GM23338 (cell line): ENCODE measurements at regions not wholly inside any gene's neighbourhood (a gene's known extent, or its start where the extent isn't known, plus 50 kb on each side); places are given as distances from the start of the nearest gene placed in this dataset.

Experiments
- ATAC-seq: fragments of 200-7000 bp; cut with Tn5 transposase; 3 replicates; pipeline ENCODE4 v1.9.1; 2020
- DNase-seq: peaks from one replicate; pipeline ENCODE4 v3.0.0-alpha.2; 2015; ENCODE audit warnings: low spot score
- H2AFZ ChIP-seq: fragments of 200-600 bp; sonication (generic); 2 replicates; pipeline ENCODE4 v1.8.0; 2016; ENCODE audit warnings: antibody characterized with exemption, mild to moderate bottlenecking, moderate library complexity
- H3F3A ChIP-seq: fragments of 200-600 bp; sonication (generic); replicated peaks from 2 replicates; pipeline ENCODE4 v1.8.0; 2017; ENCODE audit warnings: antibody characterized with exemption, mixed run types, low read depth
- H3K27ac ChIP-seq: fragments of 200-600 bp; sonication (generic); 2 replicates; pipeline ENCODE4 v1.6.1; 2016; ENCODE audit warnings: low read depth
- H3K27me3 ChIP-seq: fragments of 200-600 bp; sonication (generic); 2 replicates; pipeline ENCODE4 v1.8.0; 2016; ENCODE audit warnings: mild to moderate bottlenecking, mixed run types, moderate library complexity; ENCODE audit not compliant: insufficient read depth
- H3K36me3 ChIP-seq: fragments of 200-600 bp; sonication (generic); 2 replicates; pipeline ENCODE4 v1.8.0; 2016; ENCODE audit warnings: mild to moderate bottlenecking; ENCODE audit not compliant: insufficient read depth
- H3K4me1 ChIP-seq: fragments of 200-600 bp; sonication (generic); 2 replicates; pipeline ENCODE4 v1.8.0; 2016; ENCODE audit warnings: mild to moderate bottlenecking, moderate library complexity; ENCODE audit not compliant: insufficient read depth
- H3K4me2 ChIP-seq: fragments of 200-600 bp; sonication (generic); 2 replicates; pipeline ENCODE4 v1.7.1; 2017; ENCODE audit warnings: mixed run types
- H3K4me3 ChIP-seq: fragments of 200-600 bp; sonication (generic); 2 replicates; pipeline ENCODE4 v1.6.1; 2016; ENCODE audit warnings: mixed run types
- H3K79me2 ChIP-seq: fragments of 200-600 bp; sonication (generic); replicated peaks from 2 replicates; pipeline ENCODE4 v1.8.0; 2017; ENCODE audit warnings: mild to moderate bottlenecking; ENCODE audit not compliant: insufficient read depth
- H3K9me2 ChIP-seq: fragments of 200-600 bp; sonication (generic); 2 replicates; pipeline ENCODE4 v1.8.0; 2017; ENCODE audit not compliant: insufficient read depth
- H4K20me1 ChIP-seq: fragments of 200-600 bp; sonication (generic); replicated peaks from 2 replicates; pipeline ENCODE4 v1.8.0; 2017; ENCODE audit warnings: mild to moderate bottlenecking; ENCODE audit not compliant: insufficient read depth
- H3K27ac Mint-ChIP-seq: 2 replicates; pipeline ENCODE4 v1.8.0; 2020; ENCODE audit warnings: inconsistent platforms, mild to moderate bottlenecking, moderate library complexity, mixed read lengths
- H3K27me3 Mint-ChIP-seq: 3 replicates; pipeline ENCODE4 v1.8.0; 2022; ENCODE audit warnings: low read depth, mild to moderate bottlenecking, moderate library complexity, mixed read lengths, inconsistent platforms; ENCODE audit not compliant: insufficient read depth, poor library complexity
- H3K36me3 Mint-ChIP-seq: 3 replicates; pipeline ENCODE4 v1.8.0; 2021; ENCODE audit warnings: low read depth, mild to moderate bottlenecking, inconsistent platforms, moderate library complexity, mixed read lengths
- H3K4me1 Mint-ChIP-seq: 3 replicates; pipeline ENCODE4 v1.8.0; 2020; ENCODE audit warnings: mild to moderate bottlenecking, inconsistent platforms, mixed read lengths
- H3K4me3 Mint-ChIP-seq: 3 replicates; pipeline ENCODE4 v1.8.0; 2021; ENCODE audit warnings: moderate library complexity, mild to moderate bottlenecking, inconsistent platforms, mixed read lengths
- H3K9me3 Mint-ChIP-seq: 3 replicates; pipeline ENCODE4 v1.8.0; 2020; ENCODE audit warnings: moderate library complexity, mild to moderate bottlenecking, inconsistent platforms, mixed read lengths
- CREB1 ChIP-seq: fragments of 250-450 bp; sonication (Bioruptor Pico); IDR thresholded peaks from 2 replicates; pipeline ENCODE4 v1.5.0; 2020; ENCODE audit warnings: low read depth, mild to moderate bottlenecking, moderate library complexity
- EZH2 ChIP-seq: fragments of 200-600 bp; sonication (generic); IDR thresholded peaks from one replicate; pipeline ENCODE4 v1.8.0; 2017; ENCODE audit warnings: antibody characterized with exemption, mild to moderate bottlenecking, low read depth; ENCODE audit not compliant: unreplicated experiment
- EZH2phosphoT487 ChIP-seq: fragments of 200-600 bp; sonication (generic); IDR thresholded peaks from one replicate; pipeline ENCODE4 v1.8.1; 2018; ENCODE audit warnings: antibody characterized with exemption; ENCODE audit not compliant: unreplicated experiment
- JUNB ChIP-seq: IDR thresholded peaks from one replicate; pipeline ENCODE4 v1.6.1; 2016; ENCODE audit warnings: antibody characterized with exemption; ENCODE audit not compliant: unreplicated experiment
- NANOG ChIP-seq: IDR thresholded peaks from 2 replicates; pipeline ENCODE4 v1.6.1; 2016; ENCODE audit warnings: antibody characterized with exemption, borderline replicate concordance
- POLR2AphosphoS5 ChIP-seq: IDR thresholded peaks from 2 replicates; pipeline ENCODE4 v1.6.1; 2016; ENCODE audit warnings: antibody characterized with exemption, low read depth
- STAT1 ChIP-seq: IDR thresholded peaks from one replicate; pipeline ENCODE4 v1.6.1; 2016; ENCODE audit warnings: antibody characterized with exemption; ENCODE audit not compliant: unreplicated experiment
- ZNF114 ChIP-seq: fragments of 250-450 bp; sonication (Bioruptor Pico); IDR thresholded peaks from 2 replicates; pipeline ENCODE4 v1.5.0; 2020; ENCODE audit warnings: mild to moderate bottlenecking, moderate library complexity
- ZNF331 ChIP-seq: fragments of 250-450 bp; sonication (Bioruptor Pico); IDR thresholded peaks from 2 replicates; pipeline ENCODE4 v1.5.0; 2020; ENCODE audit warnings: low read depth, mild to moderate bottlenecking, moderate library complexity
- TF ChIP-seq, protein P1 (sequence below): IDR thresholded peaks from one replicate; pipeline ENCODE4 v1.6.1; 2018; ENCODE audit warnings: antibody characterized with exemption; ENCODE audit not compliant: unreplicated experiment
- TF ChIP-seq, protein P2 (sequence below): IDR thresholded peaks from 2 replicates; pipeline ENCODE4 v1.6.1; 2016; ENCODE audit warnings: antibody characterized with exemption
- TF ChIP-seq, protein P3 (sequence below), 2 experiments: fragments of 200-600 bp in 1 of 2; sonication (generic) in 1 of 2; conservative IDR thresholded peaks; 2 replicates each; pipeline versions ENCODE4 v1.5.1 to v1.6.1; 2016 to 2017; ENCODE audit warnings: antibody characterized with exemption in 2 of 2, low read depth in 2 of 2, mild to moderate bottlenecking in 2 of 2, moderate library complexity in 1 of 2
- TF ChIP-seq, protein P4 (sequence below): fragments of 250-450 bp; sonication (Bioruptor Pico); IDR thresholded peaks from 2 replicates; pipeline ENCODE4 v1.5.0; 2020; ENCODE audit warnings: mild to moderate bottlenecking, moderate library complexity

DNA sequence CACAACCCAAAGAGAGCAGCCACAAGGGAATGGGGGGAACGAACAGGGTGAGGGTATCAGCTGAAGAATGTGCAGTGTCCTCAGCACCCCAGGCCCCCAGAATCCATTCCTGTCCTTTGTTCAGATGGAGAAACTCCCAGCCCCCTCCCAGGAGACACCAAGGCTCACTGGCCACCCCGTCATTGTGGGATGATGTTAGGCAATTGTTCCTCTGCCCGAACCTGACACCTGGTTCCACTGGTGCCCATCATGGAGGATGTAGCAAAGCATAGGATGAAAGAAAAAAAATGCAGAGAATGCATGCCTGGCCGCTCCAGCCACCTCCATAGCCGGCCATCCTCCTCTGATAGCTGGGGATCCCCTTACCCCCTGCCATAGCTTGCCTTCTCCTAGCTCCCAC lies 197.3 kb upstream of the TWIST2 start:
- no peaks in the 10 kb centered on the region for H4K20me1 ChIP-seq
- H3K4me3 ChIP-seq, result no peak overlapping the region
- Mint-ChIP-seq H3K27ac (no peak overlapping the region), H3K9me3 (peaks cover 5% of the 10 kb centered on the region), H3K4me3 (no peak overlapping the region), H3K36me3 (no peaks in the 10 kb centered on the region; the same call in 2 of the 3 replicates), H3K27me3 (peaks cover 4% of the 10 kb centered on the region), H3K4me1 (peaks cover 14% of the 10 kb centered on the region)
- no peaks in the 10 kb centered on the region for H3K9me2 ChIP-seq
- H3K27ac ChIP-seq, result no peak overlapping the region
- TF ChIP-seq ZNF114 (CRISPR knock-in tag) (no peak), POLR2AphosphoS5 (no peak), EZH2 (no peak), STAT1 (no peak), JUNB (no peak), ZNF331 (no peak), EZH2phosphoT487 (no peak), CREB1 (CRISPR knock-in tag) (no peak), NANOG (no peak)
- TF ChIP-seq, protein P1, sequence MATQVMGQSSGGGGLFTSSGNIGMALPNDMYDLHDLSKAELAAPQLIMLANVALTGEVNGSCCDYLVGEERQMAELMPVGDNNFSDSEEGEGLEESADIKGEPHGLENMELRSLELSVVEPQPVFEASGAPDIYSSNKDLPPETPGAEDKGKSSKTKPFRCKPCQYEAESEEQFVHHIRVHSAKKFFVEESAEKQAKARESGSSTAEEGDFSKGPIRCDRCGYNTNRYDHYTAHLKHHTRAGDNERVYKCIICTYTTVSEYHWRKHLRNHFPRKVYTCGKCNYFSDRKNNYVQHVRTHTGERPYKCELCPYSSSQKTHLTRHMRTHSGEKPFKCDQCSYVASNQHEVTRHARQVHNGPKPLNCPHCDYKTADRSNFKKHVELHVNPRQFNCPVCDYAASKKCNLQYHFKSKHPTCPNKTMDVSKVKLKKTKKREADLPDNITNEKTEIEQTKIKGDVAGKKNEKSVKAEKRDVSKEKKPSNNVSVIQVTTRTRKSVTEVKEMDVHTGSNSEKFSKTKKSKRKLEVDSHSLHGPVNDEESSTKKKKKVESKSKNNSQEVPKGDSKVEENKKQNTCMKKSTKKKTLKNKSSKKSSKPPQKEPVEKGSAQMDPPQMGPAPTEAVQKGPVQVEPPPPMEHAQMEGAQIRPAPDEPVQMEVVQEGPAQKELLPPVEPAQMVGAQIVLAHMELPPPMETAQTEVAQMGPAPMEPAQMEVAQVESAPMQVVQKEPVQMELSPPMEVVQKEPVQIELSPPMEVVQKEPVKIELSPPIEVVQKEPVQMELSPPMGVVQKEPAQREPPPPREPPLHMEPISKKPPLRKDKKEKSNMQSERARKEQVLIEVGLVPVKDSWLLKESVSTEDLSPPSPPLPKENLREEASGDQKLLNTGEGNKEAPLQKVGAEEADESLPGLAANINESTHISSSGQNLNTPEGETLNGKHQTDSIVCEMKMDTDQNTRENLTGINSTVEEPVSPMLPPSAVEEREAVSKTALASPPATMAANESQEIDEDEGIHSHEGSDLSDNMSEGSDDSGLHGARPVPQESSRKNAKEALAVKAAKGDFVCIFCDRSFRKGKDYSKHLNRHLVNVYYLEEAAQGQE, result no peak
- TF ChIP-seq, protein P2, sequence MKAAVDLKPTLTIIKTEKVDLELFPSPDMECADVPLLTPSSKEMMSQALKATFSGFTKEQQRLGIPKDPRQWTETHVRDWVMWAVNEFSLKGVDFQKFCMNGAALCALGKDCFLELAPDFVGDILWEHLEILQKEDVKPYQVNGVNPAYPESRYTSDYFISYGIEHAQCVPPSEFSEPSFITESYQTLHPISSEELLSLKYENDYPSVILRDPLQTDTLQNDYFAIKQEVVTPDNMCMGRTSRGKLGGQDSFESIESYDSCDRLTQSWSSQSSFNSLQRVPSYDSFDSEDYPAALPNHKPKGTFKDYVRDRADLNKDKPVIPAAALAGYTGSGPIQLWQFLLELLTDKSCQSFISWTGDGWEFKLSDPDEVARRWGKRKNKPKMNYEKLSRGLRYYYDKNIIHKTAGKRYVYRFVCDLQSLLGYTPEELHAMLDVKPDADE, result no peak
- TF ChIP-seq, protein P3, sequence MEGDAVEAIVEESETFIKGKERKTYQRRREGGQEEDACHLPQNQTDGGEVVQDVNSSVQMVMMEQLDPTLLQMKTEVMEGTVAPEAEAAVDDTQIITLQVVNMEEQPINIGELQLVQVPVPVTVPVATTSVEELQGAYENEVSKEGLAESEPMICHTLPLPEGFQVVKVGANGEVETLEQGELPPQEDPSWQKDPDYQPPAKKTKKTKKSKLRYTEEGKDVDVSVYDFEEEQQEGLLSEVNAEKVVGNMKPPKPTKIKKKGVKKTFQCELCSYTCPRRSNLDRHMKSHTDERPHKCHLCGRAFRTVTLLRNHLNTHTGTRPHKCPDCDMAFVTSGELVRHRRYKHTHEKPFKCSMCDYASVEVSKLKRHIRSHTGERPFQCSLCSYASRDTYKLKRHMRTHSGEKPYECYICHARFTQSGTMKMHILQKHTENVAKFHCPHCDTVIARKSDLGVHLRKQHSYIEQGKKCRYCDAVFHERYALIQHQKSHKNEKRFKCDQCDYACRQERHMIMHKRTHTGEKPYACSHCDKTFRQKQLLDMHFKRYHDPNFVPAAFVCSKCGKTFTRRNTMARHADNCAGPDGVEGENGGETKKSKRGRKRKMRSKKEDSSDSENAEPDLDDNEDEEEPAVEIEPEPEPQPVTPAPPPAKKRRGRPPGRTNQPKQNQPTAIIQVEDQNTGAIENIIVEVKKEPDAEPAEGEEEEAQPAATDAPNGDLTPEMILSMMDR (conservative IDR thresholded peaks at IDR 0.05; ENCODE audit: low read depth in 2 of 2), result no peak
- TF ChIP-seq, protein P4, sequence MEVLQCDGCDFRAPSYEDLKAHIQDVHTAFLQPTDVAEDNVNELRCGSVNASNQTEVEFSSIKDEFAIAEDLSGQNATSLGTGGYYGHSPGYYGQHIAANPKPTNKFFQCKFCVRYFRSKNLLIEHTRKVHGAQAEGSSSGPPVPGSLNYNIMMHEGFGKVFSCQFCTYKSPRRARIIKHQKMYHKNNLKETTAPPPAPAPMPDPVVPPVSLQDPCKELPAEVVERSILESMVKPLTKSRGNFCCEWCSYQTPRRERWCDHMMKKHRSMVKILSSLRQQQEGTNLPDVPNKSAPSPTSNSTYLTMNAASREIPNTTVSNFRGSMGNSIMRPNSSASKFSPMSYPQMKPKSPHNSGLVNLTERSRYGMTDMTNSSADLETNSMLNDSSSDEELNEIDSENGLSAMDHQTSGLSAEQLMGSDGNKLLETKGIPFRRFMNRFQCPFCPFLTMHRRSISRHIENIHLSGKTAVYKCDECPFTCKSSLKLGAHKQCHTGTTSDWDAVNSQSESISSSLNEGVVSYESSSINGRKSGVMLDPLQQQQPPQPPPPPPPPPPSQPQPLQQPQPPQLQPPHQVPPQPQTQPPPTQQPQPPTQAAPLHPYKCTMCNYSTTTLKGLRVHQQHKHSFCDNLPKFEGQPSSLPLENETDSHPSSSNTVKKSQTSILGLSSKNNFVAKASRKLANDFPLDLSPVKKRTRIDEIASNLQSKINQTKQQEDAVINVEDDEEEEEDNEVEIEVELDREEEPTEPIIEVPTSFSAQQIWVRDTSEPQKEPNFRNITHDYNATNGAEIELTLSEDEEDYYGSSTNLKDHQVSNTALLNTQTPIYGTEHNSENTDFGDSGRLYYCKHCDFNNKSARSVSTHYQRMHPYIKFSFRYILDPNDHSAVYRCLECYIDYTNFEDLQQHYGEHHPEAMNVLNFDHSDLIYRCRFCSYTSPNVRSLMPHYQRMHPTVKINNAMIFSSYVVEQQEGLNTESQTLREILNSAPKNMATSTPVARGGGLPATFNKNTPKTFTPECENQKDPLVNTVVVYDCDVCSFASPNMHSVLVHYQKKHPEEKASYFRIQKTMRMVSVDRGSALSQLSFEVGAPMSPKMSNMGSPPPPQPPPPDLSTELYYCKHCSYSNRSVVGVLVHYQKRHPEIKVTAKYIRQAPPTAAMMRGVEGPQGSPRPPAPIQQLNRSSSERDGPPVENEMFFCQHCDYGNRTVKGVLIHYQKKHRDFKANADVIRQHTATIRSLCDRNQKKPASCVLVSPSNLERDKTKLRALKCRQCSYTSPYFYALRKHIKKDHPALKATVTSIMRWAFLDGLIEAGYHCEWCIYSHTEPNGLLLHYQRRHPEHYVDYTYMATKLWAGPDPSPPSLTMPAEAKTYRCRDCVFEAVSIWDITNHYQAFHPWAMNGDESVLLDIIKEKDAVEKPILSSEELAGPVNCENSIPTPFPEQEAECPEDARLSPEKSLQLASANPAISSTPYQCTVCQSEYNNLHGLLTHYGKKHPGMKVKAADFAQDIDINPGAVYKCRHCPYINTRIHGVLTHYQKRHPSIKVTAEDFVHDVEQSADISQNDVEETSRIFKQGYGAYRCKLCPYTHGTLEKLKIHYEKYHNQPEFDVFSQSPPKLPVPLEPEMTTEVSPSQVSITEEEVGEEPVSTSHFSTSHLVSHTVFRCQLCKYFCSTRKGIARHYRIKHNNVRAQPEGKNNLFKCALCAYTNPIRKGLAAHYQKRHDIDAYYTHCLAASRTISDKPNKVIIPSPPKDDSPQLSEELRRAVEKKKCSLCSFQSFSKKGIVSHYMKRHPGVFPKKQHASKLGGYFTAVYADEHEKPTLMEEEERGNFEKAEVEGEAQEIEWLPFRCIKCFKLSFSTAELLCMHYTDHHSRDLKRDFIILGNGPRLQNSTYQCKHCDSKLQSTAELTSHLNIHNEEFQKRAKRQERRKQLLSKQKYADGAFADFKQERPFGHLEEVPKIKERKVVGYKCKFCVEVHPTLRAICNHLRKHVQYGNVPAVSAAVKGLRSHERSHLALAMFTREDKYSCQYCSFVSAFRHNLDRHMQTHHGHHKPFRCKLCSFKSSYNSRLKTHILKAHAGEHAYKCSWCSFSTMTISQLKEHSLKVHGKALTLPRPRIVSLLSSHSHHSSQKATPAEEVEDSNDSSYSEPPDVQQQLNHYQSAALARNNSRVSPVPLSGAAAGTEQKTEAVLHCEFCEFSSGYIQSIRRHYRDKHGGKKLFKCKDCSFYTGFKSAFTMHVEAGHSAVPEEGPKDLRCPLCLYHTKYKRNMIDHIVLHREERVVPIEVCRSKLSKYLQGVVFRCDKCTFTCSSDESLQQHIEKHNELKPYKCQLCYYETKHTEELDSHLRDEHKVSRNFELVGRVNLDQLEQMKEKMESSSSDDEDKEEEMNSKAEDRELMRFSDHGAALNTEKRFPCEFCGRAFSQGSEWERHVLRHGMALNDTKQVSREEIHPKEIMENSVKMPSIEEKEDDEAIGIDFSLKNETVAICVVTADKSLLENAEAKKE (CRISPR knock-in tag), result no peak
- no peak overlapping the region for H2AFZ ChIP-seq
- ATAC-seq, result no peak
- H3K4me2 ChIP-seq, result no peak overlapping the region
- no peaks in the 10 kb centered on the region for H3K4me1 ChIP-seq
- DNase-seq, result no peak
- H3K79me2 ChIP-seq, result no peaks in the 10 kb centered on the region
- no peaks in the 10 kb centered on the region for H3K36me3 ChIP-seq
- H3K27me3 ChIP-seq, result no peaks in the 10 kb centered on the region
- no peaks in the 10 kb centered on the region for H3F3A ChIP-seq
